Right renal cortex interstitium (tissue), 3 donors: ENCODE measurements at regions not wholly inside any gene's neighbourhood (a gene's known extent, or its start where the extent isn't known, plus 50 kb on each side); places are given as distances from the start of the nearest gene placed in this dataset.

Experiments
- DNase-seq, 3 donors: peaks; one replicate each; pipeline ENCODE4 v3.0.0-alpha.2; 2013; ENCODE audit warnings: low read depth in 3 of 3, low spot score in 2 of 3

GRCh38 chr9:16092142-16093091, 539.6 kb downstream of the CCDC171 start:
- no peak for DNase-seq

- no peak for DNase-seq
Measured at GRCh38 chr9:16098306-16098705, 545.5 kb downstream of the CCDC171 start.

GRCh38 chr9:16099732-16100536, 547.1 kb downstream of the CCDC171 start:
- DNase-seq, result no peak

GRCh38 chr9:16100537-16101091, 547.8 kb downstream of the CCDC171 start:
- no peak for DNase-seq

GRCh38 chr9:16102154-16102553, 549.3 kb downstream of the CCDC171 start:
- no peak for DNase-seq

GRCh38 chr9:16103620-16104397, 551.0 kb downstream of the CCDC171 start:
- no peak for DNase-seq

- DNase-seq, result no peak
Measured at GRCh38 chr9:16105168-16106020, 552.6 kb downstream of the CCDC171 start.

- DNase-seq, result no peak
Measured at GRCh38 chr9:16106021-16106571, 553.3 kb downstream of the CCDC171 start.

GRCh38 chr9:16112116-16112515, 559.3 kb downstream of the CCDC171 start:
- no peak for DNase-seq

GRCh38 chr9:16115994-16116393, 563.2 kb downstream of the CCDC171 start:
- DNase-seq, result no peak

GRCh38 chr9:16118043-16118442, 565.2 kb downstream of the CCDC171 start:
- DNase-seq, result no peak

- no peak for DNase-seq
Measured at GRCh38 chr9:16119261-16120230, 566.7 kb downstream of the CCDC171 start.

GRCh38 chr9:16120231-16120641, 567.4 kb downstream of the CCDC171 start:
- no peak for DNase-seq

- DNase-seq, result no peak
Measured at GRCh38 chr9:16120727-16121126, 567.9 kb downstream of the CCDC171 start.

GRCh38 chr9:16121168-16121567, 568.3 kb downstream of the CCDC171 start:
- no peak for DNase-seq

- no peak for DNase-seq
Measured at GRCh38 chr9:16121601-16122286, 568.9 kb downstream of the CCDC171 start.

GRCh38 chr9:16125629-16126028, 572.8 kb downstream of the CCDC171 start:
- no peak for DNase-seq

GRCh38 chr9:16126042-16126441, 573.2 kb downstream of the CCDC171 start:
- no peak for DNase-seq
